ENCODE measurements at regions not wholly inside any gene's neighbourhood (a gene's known extent, or its start where the extent isn't known, plus 50 kb on each side); places are given as distances from the start of the nearest gene placed in this dataset.

GRCh38 chr15:37362414-37362813 lies 262.1 kb upstream of the MEIS2 start:
- TF ChIP-seq CTCF (IDR thresholded peaks at IDR 0.05) = no peak
- TF ChIP-seq SIN3A (IDR thresholded peaks at IDR 0.05; ENCODE audit: borderline replicate concordance, insufficient read depth, low read depth, low read length) = no peak
- TF ChIP-seq, protein P1, sequence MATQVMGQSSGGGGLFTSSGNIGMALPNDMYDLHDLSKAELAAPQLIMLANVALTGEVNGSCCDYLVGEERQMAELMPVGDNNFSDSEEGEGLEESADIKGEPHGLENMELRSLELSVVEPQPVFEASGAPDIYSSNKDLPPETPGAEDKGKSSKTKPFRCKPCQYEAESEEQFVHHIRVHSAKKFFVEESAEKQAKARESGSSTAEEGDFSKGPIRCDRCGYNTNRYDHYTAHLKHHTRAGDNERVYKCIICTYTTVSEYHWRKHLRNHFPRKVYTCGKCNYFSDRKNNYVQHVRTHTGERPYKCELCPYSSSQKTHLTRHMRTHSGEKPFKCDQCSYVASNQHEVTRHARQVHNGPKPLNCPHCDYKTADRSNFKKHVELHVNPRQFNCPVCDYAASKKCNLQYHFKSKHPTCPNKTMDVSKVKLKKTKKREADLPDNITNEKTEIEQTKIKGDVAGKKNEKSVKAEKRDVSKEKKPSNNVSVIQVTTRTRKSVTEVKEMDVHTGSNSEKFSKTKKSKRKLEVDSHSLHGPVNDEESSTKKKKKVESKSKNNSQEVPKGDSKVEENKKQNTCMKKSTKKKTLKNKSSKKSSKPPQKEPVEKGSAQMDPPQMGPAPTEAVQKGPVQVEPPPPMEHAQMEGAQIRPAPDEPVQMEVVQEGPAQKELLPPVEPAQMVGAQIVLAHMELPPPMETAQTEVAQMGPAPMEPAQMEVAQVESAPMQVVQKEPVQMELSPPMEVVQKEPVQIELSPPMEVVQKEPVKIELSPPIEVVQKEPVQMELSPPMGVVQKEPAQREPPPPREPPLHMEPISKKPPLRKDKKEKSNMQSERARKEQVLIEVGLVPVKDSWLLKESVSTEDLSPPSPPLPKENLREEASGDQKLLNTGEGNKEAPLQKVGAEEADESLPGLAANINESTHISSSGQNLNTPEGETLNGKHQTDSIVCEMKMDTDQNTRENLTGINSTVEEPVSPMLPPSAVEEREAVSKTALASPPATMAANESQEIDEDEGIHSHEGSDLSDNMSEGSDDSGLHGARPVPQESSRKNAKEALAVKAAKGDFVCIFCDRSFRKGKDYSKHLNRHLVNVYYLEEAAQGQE (IDR thresholded peaks at IDR 0.05; ENCODE audit: insufficient read depth in 1 of 2, low read depth in 2 of 2, low read length in 1 of 2) = no peak
- TF ChIP-seq POLR2AphosphoS5 (IDR thresholded peaks at IDR 0.05; ENCODE audit: low read depth, low read length) = no peak
- no peak for TF ChIP-seq TCF7L2 (IDR thresholded peaks at IDR 0.05; ENCODE audit: low read depth, low read length)
- Histone ChIP-seq H3K27me3 (ENCODE audit: control insufficient read depth, insufficient read depth, low read length) (no peaks in the 10 kb centered on the region), H3K36me3 (ENCODE audit: control insufficient read depth, insufficient read depth, low read length) (no peaks in the 10 kb centered on the region), H3K27ac (ENCODE audit: low read length) (no peak overlapping the region), H3K4me1 (ENCODE audit: control insufficient read depth, insufficient read depth, low read length) (no peaks in the 10 kb centered on the region), H3K4me3 (ENCODE audit: low read depth in 2 of 2, low read length in 2 of 2) (no peak overlapping the region), H3K9me3 (ENCODE audit: control insufficient read depth, insufficient read depth, low read depth, low read length) (no peaks in the 10 kb centered on the region; the same call in 1 of the 2 replicates)
- DNase-seq (ENCODE audit: low read depth, low spot score) (no peak), ATAC-seq (no peak)
- intact Hi-C loops (cut with micrococcal nuclease; ENCODE audit: unreplicated experiment) = no loop called here
- ChIA-PET POLR2A (no interaction called here), CTCF (no interaction called here)
- no TSS peak for BruUV-seq (replicated peaks)
- in situ Hi-C loops (cut with HindIII; ENCODE audit: low pct_unique_long_range_greater_than_20kb, low sequenced_read_pairs) = no loop called here

- H3K36me3 ChIP-seq (ENCODE audit: control insufficient read depth, insufficient read depth, low read length) = no peaks in the 10 kb centered on the region
- POLR2A ChIA-PET = no interaction called here
- intact Hi-C loops (cut with micrococcal nuclease; ENCODE audit: unreplicated experiment) (no loop called here), in situ Hi-C loops (cut with HindIII; ENCODE audit: low pct_unique_long_range_greater_than_20kb, low sequenced_read_pairs) (no loop called here)
- no peak overlapping the region for H3K27ac ChIP-seq (ENCODE audit: low read length)
- CTCF ChIA-PET = no interaction called here
- BruUV-seq (replicated peaks) = no TSS peak
- H3K9me3 ChIP-seq (ENCODE audit: control insufficient read depth, insufficient read depth, low read depth, low read length) = no peaks in the 10 kb centered on the region
- H3K27me3 ChIP-seq (ENCODE audit: control insufficient read depth, insufficient read depth, low read length) = no peaks in the 10 kb centered on the region
- ATAC-seq = no peak
- no peak for DNase-seq (ENCODE audit: low read depth, low spot score)
- H3K4me3 ChIP-seq (ENCODE audit: low read depth in 2 of 2, low read length in 2 of 2) = no peak overlapping the region
- TF ChIP-seq, protein P1 (IDR thresholded peaks at IDR 0.05; ENCODE audit: insufficient read depth in 1 of 2, low read depth in 2 of 2, low read length in 1 of 2) = no peak
- TF ChIP-seq SIN3A (IDR thresholded peaks at IDR 0.05; ENCODE audit: borderline replicate concordance, insufficient read depth, low read depth, low read length) = no peak
- TF ChIP-seq TCF7L2 (IDR thresholded peaks at IDR 0.05; ENCODE audit: low read depth, low read length) = no peak
- TF ChIP-seq POLR2AphosphoS5 (IDR thresholded peaks at IDR 0.05; ENCODE audit: low read depth, low read length) = no peak
- TF ChIP-seq CTCF (IDR thresholded peaks at IDR 0.05) = no peak
- H3K4me1 ChIP-seq (ENCODE audit: control insufficient read depth, insufficient read depth, low read length) = no peaks in the 10 kb centered on the region
Measured at GRCh38 chr15:37368961-37369360, 268.6 kb upstream of the MEIS2 start.

Data from Panc1 (cell line).